Panc1 (cell line): ENCODE measurements at regions not wholly inside any gene's neighbourhood (a gene's known extent, or its start where the extent isn't known, plus 50 kb on each side); places are given as distances from the start of the nearest gene placed in this dataset.

Source experiments
- ATAC-seq: fragments of 200-7000 bp; cut with Tn5 transposase; 2 replicates; pipeline ENCODE4 v1.9.1; 2020; ENCODE audit warnings: mild to moderate bottlenecking, moderate library complexity
- BruUV-seq: library from RNA; stranded (reverse); fragments of 400-500 nt; replicated peaks from 2 replicates; lab custom pipeline; 2021; lab: Mats Ljungman, UMichigan
- CTCF ChIA-PET: fragments of 300-600 bp; sonication (Branson Sonifier 250); formaldehyde crosslinking; loops from one replicate; lab custom pipeline; 2022; ENCODE audit warnings: antibody characterized with exemption; lab: Charles Lee
- POLR2A ChIA-PET: fragments of 300-600 bp; sonication (Branson Sonifier 250); formaldehyde crosslinking; loops from one replicate; lab custom pipeline; 2022; ENCODE audit warnings: antibody characterized with exemption; lab: Charles Lee
- DNase-seq: peaks from one replicate; pipeline ENCODE4 v3.0.0-alpha.2; 2010; ENCODE audit warnings: low read depth, low spot score
- H3K27ac ChIP-seq: 2 replicates; pipeline ENCODE4 v1.5.1; 2011; ENCODE audit warnings: mild to moderate bottlenecking, low read length, inconsistent platforms
- H3K27me3 ChIP-seq: fragments of 200-500 bp; sonication (Bioruptor generic); 2 replicates; pipeline ENCODE4 v1.6.0; 2014; ENCODE audit warnings: low read length, inconsistent platforms; ENCODE audit not compliant: control insufficient read depth, insufficient read depth
- H3K36me3 ChIP-seq: fragments of 200-500 bp; sonication (Bioruptor generic); 2 replicates; pipeline ENCODE4 v1.5.1; 2014; ENCODE audit warnings: inconsistent platforms, mild to moderate bottlenecking, low read length, moderate library complexity; ENCODE audit not compliant: control insufficient read depth, insufficient read depth
- H3K4me1 ChIP-seq: 2 replicates; pipeline ENCODE4 v1.5.1; 2011; ENCODE audit warnings: inconsistent platforms, mild to moderate bottlenecking, low read length, moderate library complexity; ENCODE audit not compliant: control insufficient read depth, insufficient read depth
- H3K4me3 ChIP-seq, 2 experiments: 2 replicates each; pipeline ENCODE4 v1.5.1; 2011 to 2012; ENCODE audit warnings: low read depth in 2 of 2, low read length in 2 of 2, mild to moderate bottlenecking in 2 of 2, inconsistent platforms in 1 of 2, moderate library complexity in 1 of 2
- H3K9me3 ChIP-seq: fragments of 200-500 bp; sonication (Bioruptor generic); 2 replicates; pipeline ENCODE4 v1.5.1; 2014; ENCODE audit warnings: low read depth, mild to moderate bottlenecking, inconsistent platforms, low read length, moderate library complexity; ENCODE audit not compliant: control insufficient read depth, insufficient read depth
- POLR2AphosphoS5 ChIP-seq: IDR thresholded peaks from 2 replicates; pipeline ENCODE4 v1.6.1; 2012; ENCODE audit warnings: mild to moderate bottlenecking, low read depth, low read length, moderate library complexity
- SIN3A ChIP-seq: IDR thresholded peaks from 2 replicates; pipeline ENCODE4 v1.6.1; 2012; ENCODE audit warnings: low read depth, mild to moderate bottlenecking, low read length, moderate library complexity, borderline replicate concordance; ENCODE audit not compliant: insufficient read depth
- TCF7L2 ChIP-seq: IDR thresholded peaks from 2 replicates; pipeline ENCODE4 v1.6.1; 2011; ENCODE audit warnings: mild to moderate bottlenecking, low read depth, low read length, inconsistent platforms
- in situ Hi-C: cut with HindIII; loops from 2 replicates; pipeline ENCODE4 v1.10.0; 2016; ENCODE audit warnings: low sequenced_read_pairs, low pct_unique_long_range_greater_than_20kb
- intact Hi-C: fragments of 100-400 bp; cut with micrococcal nuclease; formaldehyde crosslinking; loops from one replicate; pipeline ENCODE4 v1.10.0; 2022; ENCODE audit not compliant: unreplicated experiment
- TF ChIP-seq, protein P1 (sequence below), 2 experiments: IDR thresholded peaks; 2 replicates each; pipeline ENCODE4 v1.6.1; 2011 to 2012; ENCODE audit warnings: low read depth in 2 of 2, control low read depth in 1 of 2, low read length in 1 of 2, mild to moderate bottlenecking in 1 of 2, moderate library complexity in 1 of 2; ENCODE audit not compliant: insufficient read depth in 1 of 2
- TF ChIP-seq, protein P2 (sequence below): fragments of 450-650 bp; IDR thresholded peaks from 2 replicates; pipeline ENCODE4 v1.5.1; 2017; ENCODE audit warnings: mild to moderate bottlenecking

DNA sequence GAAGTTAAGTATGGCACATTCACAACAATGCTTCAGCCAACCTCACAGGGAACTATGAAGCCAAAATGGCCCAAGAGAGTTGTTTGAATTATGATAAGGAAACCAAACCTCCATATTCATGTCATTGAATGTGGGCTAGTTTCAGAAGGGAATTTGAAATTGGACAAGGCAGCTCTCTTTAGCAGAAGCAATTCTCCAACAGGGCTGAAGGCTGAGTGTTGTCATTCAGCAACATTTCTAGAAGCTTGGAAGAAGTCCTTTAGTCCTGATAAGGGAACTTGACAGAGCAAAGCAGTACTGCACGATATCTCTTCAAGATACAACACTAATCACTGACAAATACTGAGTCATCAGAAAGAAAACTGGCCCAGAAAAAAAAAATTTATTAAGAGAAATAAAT lies 115.4 kb downstream of the SLC25A46 start:
- CTCF ChIA-PET: no interaction called here
- Histone ChIP-seq H3K27me3 (no peaks in the 10 kb centered on the region), H3K9me3 (no peaks in the 10 kb centered on the region), H3K36me3 (no peaks in the 10 kb centered on the region), H3K27ac (no peak overlapping the region), H3K4me3 (no peak overlapping the region), H3K4me1 (no peaks in the 10 kb centered on the region)
- DNase-seq (no peak), ATAC-seq (no peak)
- BruUV-seq: no TSS peak
- intact Hi-C loops (no loop called here), in situ Hi-C loops (no loop called here)
- POLR2A ChIA-PET: no interaction called here
- no peak for TF ChIP-seq SIN3A
- TF ChIP-seq, protein P1, sequence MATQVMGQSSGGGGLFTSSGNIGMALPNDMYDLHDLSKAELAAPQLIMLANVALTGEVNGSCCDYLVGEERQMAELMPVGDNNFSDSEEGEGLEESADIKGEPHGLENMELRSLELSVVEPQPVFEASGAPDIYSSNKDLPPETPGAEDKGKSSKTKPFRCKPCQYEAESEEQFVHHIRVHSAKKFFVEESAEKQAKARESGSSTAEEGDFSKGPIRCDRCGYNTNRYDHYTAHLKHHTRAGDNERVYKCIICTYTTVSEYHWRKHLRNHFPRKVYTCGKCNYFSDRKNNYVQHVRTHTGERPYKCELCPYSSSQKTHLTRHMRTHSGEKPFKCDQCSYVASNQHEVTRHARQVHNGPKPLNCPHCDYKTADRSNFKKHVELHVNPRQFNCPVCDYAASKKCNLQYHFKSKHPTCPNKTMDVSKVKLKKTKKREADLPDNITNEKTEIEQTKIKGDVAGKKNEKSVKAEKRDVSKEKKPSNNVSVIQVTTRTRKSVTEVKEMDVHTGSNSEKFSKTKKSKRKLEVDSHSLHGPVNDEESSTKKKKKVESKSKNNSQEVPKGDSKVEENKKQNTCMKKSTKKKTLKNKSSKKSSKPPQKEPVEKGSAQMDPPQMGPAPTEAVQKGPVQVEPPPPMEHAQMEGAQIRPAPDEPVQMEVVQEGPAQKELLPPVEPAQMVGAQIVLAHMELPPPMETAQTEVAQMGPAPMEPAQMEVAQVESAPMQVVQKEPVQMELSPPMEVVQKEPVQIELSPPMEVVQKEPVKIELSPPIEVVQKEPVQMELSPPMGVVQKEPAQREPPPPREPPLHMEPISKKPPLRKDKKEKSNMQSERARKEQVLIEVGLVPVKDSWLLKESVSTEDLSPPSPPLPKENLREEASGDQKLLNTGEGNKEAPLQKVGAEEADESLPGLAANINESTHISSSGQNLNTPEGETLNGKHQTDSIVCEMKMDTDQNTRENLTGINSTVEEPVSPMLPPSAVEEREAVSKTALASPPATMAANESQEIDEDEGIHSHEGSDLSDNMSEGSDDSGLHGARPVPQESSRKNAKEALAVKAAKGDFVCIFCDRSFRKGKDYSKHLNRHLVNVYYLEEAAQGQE (IDR thresholded peaks at IDR 0.05; ENCODE audit: insufficient read depth in 1 of 2, low read depth in 2 of 2, low read length in 1 of 2): no peak

DNA sequence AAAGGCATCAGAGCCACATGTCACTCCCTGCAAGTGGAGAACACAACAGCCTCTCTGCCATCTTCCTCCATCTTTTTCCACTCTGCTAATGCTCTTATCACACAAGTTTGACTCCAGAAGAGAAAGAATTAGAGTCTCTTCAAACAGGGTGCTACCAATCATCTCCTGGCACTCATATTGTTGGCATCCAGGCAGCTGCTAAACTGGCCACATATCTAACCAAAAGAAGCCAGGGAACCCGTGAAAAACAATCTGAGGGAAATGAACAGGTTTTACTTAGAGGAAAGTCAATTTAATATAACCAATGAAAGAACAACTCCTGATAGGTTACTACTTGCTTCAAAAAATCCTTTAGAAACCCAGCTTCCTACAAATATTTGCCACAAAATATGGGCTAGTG lies 117.2 kb downstream of the SLC25A46 start:
- H3K27me3 ChIP-seq: no peaks in the 10 kb centered on the region
- H3K9me3 ChIP-seq: no peaks in the 10 kb centered on the region
- no peaks in the 10 kb centered on the region for H3K36me3 ChIP-seq
- TF ChIP-seq SIN3A (no peak), POLR2AphosphoS5 (no peak), TCF7L2 (no peak)
- TF ChIP-seq, protein P1 (IDR thresholded peaks at IDR 0.05; ENCODE audit: insufficient read depth in 1 of 2, low read depth in 2 of 2, low read length in 1 of 2): no peak
- TF ChIP-seq, protein P2, sequence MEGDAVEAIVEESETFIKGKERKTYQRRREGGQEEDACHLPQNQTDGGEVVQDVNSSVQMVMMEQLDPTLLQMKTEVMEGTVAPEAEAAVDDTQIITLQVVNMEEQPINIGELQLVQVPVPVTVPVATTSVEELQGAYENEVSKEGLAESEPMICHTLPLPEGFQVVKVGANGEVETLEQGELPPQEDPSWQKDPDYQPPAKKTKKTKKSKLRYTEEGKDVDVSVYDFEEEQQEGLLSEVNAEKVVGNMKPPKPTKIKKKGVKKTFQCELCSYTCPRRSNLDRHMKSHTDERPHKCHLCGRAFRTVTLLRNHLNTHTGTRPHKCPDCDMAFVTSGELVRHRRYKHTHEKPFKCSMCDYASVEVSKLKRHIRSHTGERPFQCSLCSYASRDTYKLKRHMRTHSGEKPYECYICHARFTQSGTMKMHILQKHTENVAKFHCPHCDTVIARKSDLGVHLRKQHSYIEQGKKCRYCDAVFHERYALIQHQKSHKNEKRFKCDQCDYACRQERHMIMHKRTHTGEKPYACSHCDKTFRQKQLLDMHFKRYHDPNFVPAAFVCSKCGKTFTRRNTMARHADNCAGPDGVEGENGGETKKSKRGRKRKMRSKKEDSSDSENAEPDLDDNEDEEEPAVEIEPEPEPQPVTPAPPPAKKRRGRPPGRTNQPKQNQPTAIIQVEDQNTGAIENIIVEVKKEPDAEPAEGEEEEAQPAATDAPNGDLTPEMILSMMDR: no peak
- H3K27ac ChIP-seq: no peak overlapping the region
- no peak for ATAC-seq
- POLR2A ChIA-PET: no interaction called here
- DNase-seq: no peak
- CTCF ChIA-PET: no interaction called here
- BruUV-seq: no TSS peak
- H3K4me1 ChIP-seq: no peaks in the 10 kb centered on the region
- intact Hi-C loops: no loop called here
- no peak overlapping the region for H3K4me3 ChIP-seq
- in situ Hi-C loops: no loop called here
